Nephron (organoid): ENCODE measurements at regions not wholly inside any gene's neighbourhood (a gene's known extent, or its start where the extent isn't known, plus 50 kb on each side); places are given as distances from the start of the nearest gene placed in this dataset.

Experiments
- H3K27ac Mint-ChIP-seq, 3 experiments: 2 replicates each; pipeline ENCODE4 v1.8.0; 2020; ENCODE audit warnings: mixed read lengths in 3 of 3, mild to moderate bottlenecking in 2 of 3, moderate library complexity in 1 of 3
- H3K27me3 Mint-ChIP-seq: 2 replicates; pipeline ENCODE4 v1.8.0; 2021; ENCODE audit warnings: low read depth, mild to moderate bottlenecking, moderate library complexity, mixed read lengths
- H3K36me3 Mint-ChIP-seq: 2 replicates; pipeline ENCODE4 v1.8.0; 2020; ENCODE audit warnings: low read depth, mixed read lengths
- H3K4me1 Mint-ChIP-seq: 2 replicates; pipeline ENCODE4 v1.8.0; 2020; ENCODE audit warnings: mixed read lengths
- H3K4me3 Mint-ChIP-seq, 3 experiments: 2 replicates each; pipeline ENCODE4 v1.8.0; 2020; ENCODE audit warnings: mild to moderate bottlenecking in 3 of 3, mixed read lengths in 3 of 3, moderate library complexity in 2 of 3
- H3K9me3 Mint-ChIP-seq: 2 replicates; pipeline ENCODE4 v1.8.0; 2020; ENCODE audit warnings: mixed read lengths
- TF ChIP-seq, protein P1 (sequence below), 3 experiments: fragments of 200-600 bp; sonication (generic); IDR thresholded peaks; one replicate each; pipeline ENCODE4 v1.5.0; 2021; ENCODE audit warnings: antibody characterized with exemption in 3 of 3; ENCODE audit not compliant: unreplicated experiment in 3 of 3

DNA sequence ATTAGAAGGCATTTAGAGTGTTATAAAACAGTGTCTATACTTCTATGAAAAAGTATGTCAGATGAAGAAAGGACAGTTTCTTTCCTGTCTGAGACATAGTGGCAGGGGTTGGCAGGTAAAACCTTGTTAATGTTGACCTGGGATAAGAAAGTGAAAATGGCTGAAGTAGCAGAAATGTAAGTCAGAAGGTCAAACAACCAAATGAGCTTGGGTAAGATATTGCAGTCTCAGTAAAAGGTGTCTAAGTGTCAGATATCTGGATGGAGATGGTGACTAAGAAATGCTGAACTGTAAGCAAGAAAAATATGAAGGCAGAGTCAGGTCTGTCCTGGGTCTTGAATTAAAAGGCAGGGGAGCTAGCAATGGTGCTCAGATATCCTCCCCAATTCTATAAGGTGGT, 400.3 kb downstream of the CD109 start:
- H3K4me1 Mint-ChIP-seq: peaks cover 16% of the 10 kb centered on the region
- TF ChIP-seq, protein P1, sequence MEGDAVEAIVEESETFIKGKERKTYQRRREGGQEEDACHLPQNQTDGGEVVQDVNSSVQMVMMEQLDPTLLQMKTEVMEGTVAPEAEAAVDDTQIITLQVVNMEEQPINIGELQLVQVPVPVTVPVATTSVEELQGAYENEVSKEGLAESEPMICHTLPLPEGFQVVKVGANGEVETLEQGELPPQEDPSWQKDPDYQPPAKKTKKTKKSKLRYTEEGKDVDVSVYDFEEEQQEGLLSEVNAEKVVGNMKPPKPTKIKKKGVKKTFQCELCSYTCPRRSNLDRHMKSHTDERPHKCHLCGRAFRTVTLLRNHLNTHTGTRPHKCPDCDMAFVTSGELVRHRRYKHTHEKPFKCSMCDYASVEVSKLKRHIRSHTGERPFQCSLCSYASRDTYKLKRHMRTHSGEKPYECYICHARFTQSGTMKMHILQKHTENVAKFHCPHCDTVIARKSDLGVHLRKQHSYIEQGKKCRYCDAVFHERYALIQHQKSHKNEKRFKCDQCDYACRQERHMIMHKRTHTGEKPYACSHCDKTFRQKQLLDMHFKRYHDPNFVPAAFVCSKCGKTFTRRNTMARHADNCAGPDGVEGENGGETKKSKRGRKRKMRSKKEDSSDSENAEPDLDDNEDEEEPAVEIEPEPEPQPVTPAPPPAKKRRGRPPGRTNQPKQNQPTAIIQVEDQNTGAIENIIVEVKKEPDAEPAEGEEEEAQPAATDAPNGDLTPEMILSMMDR (IDR thresholded peaks at IDR 0.05; ENCODE audit: unreplicated experiment in 3 of 3): no peak
- peaks cover 6% of the 10 kb centered on the region for H3K9me3 Mint-ChIP-seq

DNA sequence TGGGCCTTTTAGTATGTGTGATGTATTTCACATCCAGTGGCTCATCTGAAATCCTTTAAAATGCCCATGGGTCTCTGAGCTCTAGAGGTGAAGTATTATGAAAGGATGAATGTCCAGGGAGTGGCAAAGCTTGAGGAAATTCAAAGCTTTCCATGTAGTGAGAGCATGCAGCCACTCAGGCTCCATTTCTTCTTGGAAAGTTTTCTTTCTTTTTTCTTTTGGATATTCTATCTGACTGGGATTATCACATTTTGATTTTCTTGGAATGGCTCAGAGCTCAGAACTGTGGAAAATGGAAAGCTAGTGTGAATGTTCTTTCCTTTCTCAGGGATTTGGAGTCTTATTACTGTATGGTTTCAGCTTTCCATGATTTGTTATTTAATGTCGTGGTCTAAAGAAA, 397.4 kb downstream of the CD109 start:
- Mint-ChIP-seq H3K4me3 (no peak overlapping the region), H3K4me1 (peaks cover 21% of the 10 kb centered on the region), H3K27me3 (peaks cover 6% of the 10 kb centered on the region), H3K36me3 (no peaks in the 10 kb centered on the region), H3K9me3 (peaks cover 18% of the 10 kb centered on the region), H3K27ac (peak overlapping the region in 2 of 3 experiments; percentile 2 to 21)
- TF ChIP-seq, protein P1 (IDR thresholded peaks at IDR 0.05; ENCODE audit: unreplicated experiment in 3 of 3): no peak

More for the DNA sequence above, 400.3 kb downstream of the CD109 start:
- Mint-ChIP-seq H3K36me3 (no peaks in the 10 kb centered on the region), H3K27me3 (no peaks in the 10 kb centered on the region), H3K27ac (no peak overlapping the region), H3K4me3 (no peak overlapping the region)

DNA sequence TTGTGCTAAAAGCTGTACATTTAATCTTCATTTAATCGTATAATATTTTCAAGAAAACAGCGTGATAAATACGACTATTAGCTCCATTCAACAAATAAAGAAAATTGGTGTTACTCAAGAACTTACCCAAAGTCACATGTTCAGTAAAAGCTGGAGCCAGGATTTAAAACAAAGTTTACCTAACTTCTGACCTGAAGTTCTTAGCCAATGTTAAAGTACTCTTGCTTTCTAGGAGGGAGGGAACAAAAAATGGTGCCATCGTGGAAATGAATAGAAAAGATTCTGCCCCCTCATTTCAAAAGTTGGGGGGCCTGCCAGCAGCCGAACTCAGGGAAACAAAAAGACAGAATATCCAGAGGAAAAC, 395.8 kb downstream of the CD109 start:
- Mint-ChIP-seq H3K27me3 (peaks cover 6% of the 10 kb centered on the region), H3K36me3 (no peaks in the 10 kb centered on the region), H3K4me1 (peaks cover 21% of the 10 kb centered on the region), H3K4me3 (no peak overlapping the region), H3K27ac (peak overlapping the region in 1 of 3 experiments; percentile 70), H3K9me3 (peaks cover 20% of the 10 kb centered on the region)
- TF ChIP-seq, protein P1 (IDR thresholded peaks at IDR 0.05; ENCODE audit: unreplicated experiment in 3 of 3): no peak

DNA sequence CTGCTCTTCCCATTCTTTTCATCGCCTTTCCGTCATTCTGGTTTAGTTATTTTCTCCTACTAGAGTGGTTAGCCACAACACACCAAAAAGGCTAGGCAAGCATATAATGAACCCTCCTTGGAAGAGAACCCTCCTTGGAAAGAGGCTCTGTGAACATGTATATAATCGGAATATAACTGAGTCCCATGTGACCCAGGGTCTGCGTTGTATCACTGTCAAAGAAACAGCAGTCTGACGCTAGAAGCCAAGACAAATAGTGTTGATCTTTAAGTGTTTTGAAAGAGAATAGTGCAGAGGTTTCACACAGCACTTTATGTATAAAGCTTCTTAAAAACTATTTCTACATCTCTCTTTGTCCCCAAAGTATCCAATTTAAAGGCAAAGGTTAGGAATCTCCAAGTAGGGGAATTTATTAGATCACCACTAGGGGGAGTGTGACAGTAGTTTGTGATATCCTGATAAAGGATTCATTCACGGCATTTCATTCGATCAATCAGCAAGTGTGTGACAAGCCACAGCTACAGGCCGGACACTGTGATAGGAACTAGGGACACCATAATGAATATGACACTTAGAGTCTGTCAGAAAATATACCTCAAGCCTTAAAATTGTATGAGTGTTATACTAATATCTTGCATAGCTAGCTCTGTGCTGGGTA, 395.3 kb downstream of the CD109 start:
- Mint-ChIP-seq H3K4me1 (peaks cover 21% of the 10 kb centered on the region), H3K4me3 (no peak overlapping the region), H3K9me3 (peaks cover 19% of the 10 kb centered on the region), H3K27me3 (peaks cover 6% of the 10 kb centered on the region), H3K36me3 (no peaks in the 10 kb centered on the region), H3K27ac (peak overlapping the region in 2 of 3 experiments; percentile 18 to 70)
- TF ChIP-seq, protein P1 (IDR thresholded peaks at IDR 0.05; ENCODE audit: unreplicated experiment in 3 of 3): peak; percentile 62 to 77 (median 74)

DNA sequence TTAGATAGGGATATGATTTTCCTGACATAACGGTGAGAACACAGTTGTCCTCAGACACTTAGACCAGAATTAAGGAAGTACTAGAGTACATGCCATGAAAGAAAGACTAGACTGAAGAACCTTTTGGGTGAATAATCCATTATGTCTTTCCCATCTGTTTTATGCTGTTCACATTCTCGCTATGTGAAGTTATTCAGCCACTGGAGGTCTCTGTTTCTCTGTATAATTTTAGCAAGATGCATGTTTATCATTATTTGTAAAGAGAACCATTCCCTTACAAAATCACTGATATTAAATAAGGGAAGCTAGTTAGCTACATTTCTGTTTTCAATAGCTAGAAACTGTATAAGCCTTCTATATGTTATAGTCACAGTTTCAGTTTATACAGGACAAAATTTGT, 391.9 kb downstream of the CD109 start:
- Mint-ChIP-seq H3K4me1 (peaks cover 13% of the 10 kb centered on the region), H3K27ac (peak overlapping the region in 1 of 3 experiments; percentile 84), H3K27me3 (peaks cover 6% of the 10 kb centered on the region), H3K36me3 (no peaks in the 10 kb centered on the region), H3K9me3 (peaks cover 27% of the 10 kb centered on the region), H3K4me3 (no peak overlapping the region)
- TF ChIP-seq, protein P1 (IDR thresholded peaks at IDR 0.05; ENCODE audit: unreplicated experiment in 3 of 3): peak in 2 of 3 experiments; percentile 16 to 23

DNA sequence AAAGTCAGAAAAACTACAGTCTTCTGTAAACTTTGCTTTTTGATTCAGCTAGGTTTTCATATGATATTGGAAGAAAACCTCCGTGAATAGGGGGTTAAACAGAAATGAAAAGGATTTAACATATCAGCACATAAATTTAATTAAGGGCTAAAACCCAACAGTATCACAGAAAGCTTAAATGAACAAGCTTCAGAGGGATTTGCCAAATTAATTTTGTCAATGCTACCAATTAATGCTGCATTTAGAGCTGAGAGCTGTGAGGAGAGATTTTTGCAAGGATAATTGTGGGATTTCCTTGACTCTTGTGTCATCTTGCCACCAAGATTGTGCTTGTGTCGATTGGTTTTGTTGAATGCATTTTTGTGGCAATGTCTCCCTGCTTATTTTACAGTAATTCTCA, 379.9 kb downstream of the CD109 start:
- peaks cover 6% of the 10 kb centered on the region for H3K9me3 Mint-ChIP-seq
- no peaks in the 10 kb centered on the region for H3K36me3 Mint-ChIP-seq
- TF ChIP-seq, protein P1 (IDR thresholded peaks at IDR 0.05; ENCODE audit: unreplicated experiment in 3 of 3): no peak
- H3K27me3 Mint-ChIP-seq: no peaks in the 10 kb centered on the region
- no peak overlapping the region for H3K4me3 Mint-ChIP-seq
- peak overlapping the region in 2 of 3 experiments; percentile 58 to 60 for H3K27ac Mint-ChIP-seq
- peaks cover 13% of the 10 kb centered on the region for H3K4me1 Mint-ChIP-seq
